Right lobe of liver (tissue), 4 donors: ENCODE measurements at regions not wholly inside any gene's neighbourhood (a gene's known extent, or its start where the extent isn't known, plus 50 kb on each side); places are given as distances from the start of the nearest gene placed in this dataset.

Source experiments
- POLR2A ChIP-seq: fragments of 450-650 bp; IDR thresholded peaks from one replicate; pipeline ENCODE4 v1.6.1; 2017; ENCODE audit warnings: antibody characterized with exemption, mild to moderate bottlenecking
- TF ChIP-seq, protein P1 (sequence below), 4 donors: fragments of 200-600 bp in 3 of 4; fragments of 450-650 bp in 1 of 4; IDR thresholded peaks; one replicate each; pipeline versions ENCODE4 v1.5.1 to v1.8.0; 2016 to 2022; ENCODE audit warnings: antibody characterized with exemption in 4 of 4, mild to moderate bottlenecking in 2 of 4
- donor health status: DM: no; HTN: no; CAD: no.
- donor health status: DM: no; HTN: no; CAD: no.
- donor health status: DM: no; HTN: yes; CAD: no.

DNA sequence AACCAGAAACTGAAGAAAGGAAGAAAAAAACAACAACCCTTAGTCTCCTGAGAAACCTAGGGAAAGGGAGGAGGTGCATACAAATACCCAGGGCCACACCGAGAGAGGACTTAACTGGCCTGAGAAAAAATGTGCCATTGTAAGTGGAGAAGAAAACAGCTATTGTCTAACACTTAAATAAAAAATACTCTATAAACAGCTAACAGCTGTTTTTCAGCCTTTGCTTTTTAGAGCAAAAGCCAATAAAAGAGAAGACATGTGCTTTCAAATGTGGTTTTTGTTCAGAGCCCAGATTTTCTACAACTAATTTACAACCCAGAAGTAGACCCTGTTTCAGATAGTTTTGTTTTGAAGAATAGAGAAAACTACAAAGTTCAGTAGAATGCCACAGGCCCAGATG lies 56.0 kb upstream of the SLC22A16 start:
- TF ChIP-seq, protein P1, sequence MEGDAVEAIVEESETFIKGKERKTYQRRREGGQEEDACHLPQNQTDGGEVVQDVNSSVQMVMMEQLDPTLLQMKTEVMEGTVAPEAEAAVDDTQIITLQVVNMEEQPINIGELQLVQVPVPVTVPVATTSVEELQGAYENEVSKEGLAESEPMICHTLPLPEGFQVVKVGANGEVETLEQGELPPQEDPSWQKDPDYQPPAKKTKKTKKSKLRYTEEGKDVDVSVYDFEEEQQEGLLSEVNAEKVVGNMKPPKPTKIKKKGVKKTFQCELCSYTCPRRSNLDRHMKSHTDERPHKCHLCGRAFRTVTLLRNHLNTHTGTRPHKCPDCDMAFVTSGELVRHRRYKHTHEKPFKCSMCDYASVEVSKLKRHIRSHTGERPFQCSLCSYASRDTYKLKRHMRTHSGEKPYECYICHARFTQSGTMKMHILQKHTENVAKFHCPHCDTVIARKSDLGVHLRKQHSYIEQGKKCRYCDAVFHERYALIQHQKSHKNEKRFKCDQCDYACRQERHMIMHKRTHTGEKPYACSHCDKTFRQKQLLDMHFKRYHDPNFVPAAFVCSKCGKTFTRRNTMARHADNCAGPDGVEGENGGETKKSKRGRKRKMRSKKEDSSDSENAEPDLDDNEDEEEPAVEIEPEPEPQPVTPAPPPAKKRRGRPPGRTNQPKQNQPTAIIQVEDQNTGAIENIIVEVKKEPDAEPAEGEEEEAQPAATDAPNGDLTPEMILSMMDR (IDR thresholded peaks at IDR 0.05), result no peak
- no peak for TF ChIP-seq POLR2A
